ENCODE measurements at regions not wholly inside any gene's neighbourhood (a gene's known extent, or its start where the extent isn't known, plus 50 kb on each side); places are given as distances from the start of the nearest gene placed in this dataset.

DNA sequence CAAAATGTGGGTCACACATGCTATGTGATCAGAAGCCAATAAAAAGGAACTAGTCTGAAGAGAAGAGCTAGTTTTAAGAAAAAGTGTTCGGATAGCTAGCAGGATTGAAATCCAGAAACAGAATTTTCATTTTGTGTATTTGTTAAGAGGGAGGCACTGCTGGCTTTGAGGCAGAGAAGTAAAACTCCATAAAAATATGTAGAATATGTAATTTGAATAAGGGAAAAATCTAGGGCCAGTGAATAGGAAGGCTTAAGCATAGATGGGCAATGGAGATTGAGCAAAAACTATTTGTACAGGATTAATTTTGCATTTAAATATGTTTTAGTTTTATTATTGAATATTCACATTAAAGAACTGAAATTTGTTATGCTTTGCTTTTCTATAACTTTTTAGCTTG is 399.9 kb upstream of the PITX2 start:
- no peak overlapping the region for H3K27ac Mint-ChIP-seq
- no peaks in the 10 kb centered on the region for H3K9me3 Mint-ChIP-seq
- no peaks in the 10 kb centered on the region for H3K4me1 Mint-ChIP-seq (ENCODE audit: unreplicated experiment)
- TF ChIP-seq, protein P1, sequence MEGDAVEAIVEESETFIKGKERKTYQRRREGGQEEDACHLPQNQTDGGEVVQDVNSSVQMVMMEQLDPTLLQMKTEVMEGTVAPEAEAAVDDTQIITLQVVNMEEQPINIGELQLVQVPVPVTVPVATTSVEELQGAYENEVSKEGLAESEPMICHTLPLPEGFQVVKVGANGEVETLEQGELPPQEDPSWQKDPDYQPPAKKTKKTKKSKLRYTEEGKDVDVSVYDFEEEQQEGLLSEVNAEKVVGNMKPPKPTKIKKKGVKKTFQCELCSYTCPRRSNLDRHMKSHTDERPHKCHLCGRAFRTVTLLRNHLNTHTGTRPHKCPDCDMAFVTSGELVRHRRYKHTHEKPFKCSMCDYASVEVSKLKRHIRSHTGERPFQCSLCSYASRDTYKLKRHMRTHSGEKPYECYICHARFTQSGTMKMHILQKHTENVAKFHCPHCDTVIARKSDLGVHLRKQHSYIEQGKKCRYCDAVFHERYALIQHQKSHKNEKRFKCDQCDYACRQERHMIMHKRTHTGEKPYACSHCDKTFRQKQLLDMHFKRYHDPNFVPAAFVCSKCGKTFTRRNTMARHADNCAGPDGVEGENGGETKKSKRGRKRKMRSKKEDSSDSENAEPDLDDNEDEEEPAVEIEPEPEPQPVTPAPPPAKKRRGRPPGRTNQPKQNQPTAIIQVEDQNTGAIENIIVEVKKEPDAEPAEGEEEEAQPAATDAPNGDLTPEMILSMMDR (conservative IDR thresholded peaks at IDR 0.05): no peak
- DNase-seq (ENCODE audit: extremely low spot score, unreplicated experiment): no peak
- H3K36me3 Mint-ChIP-seq: no peaks in the 10 kb centered on the region
- no peaks in the 10 kb centered on the region for H3K27me3 Mint-ChIP-seq
- H3K4me3 Mint-ChIP-seq: no peak overlapping the region

DNA sequence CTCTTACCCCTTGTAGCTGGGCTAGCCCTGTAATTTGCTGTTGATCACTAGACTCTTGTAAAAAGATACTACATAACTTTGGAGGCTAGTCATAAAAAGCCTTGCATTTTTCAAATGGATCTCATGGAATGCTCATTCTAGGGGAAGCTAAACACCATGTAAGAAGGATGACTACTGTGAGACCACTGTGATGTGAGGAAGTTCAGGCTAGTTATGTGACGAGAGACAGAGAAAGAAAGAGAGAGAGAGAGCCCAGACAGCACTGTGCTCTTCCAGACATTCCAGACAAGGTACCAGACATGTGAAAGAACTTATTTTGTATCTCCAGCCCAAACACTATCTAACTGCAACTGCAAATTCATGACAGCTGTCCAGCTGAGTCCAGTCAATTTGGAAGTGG is 404.6 kb upstream of the PITX2 start:
- H3K4me1 Mint-ChIP-seq (ENCODE audit: unreplicated experiment): no peaks in the 10 kb centered on the region
- H3K9me3 Mint-ChIP-seq: peaks cover 8% of the 10 kb centered on the region
- TF ChIP-seq, protein P1 (conservative IDR thresholded peaks at IDR 0.05): no peak
- no peaks in the 10 kb centered on the region for H3K27me3 Mint-ChIP-seq
- H3K36me3 Mint-ChIP-seq: no peaks in the 10 kb centered on the region
- no peak overlapping the region for H3K27ac Mint-ChIP-seq
- H3K4me3 Mint-ChIP-seq: no peak overlapping the region
- DNase-seq (ENCODE audit: extremely low spot score, unreplicated experiment): no peak

DNA sequence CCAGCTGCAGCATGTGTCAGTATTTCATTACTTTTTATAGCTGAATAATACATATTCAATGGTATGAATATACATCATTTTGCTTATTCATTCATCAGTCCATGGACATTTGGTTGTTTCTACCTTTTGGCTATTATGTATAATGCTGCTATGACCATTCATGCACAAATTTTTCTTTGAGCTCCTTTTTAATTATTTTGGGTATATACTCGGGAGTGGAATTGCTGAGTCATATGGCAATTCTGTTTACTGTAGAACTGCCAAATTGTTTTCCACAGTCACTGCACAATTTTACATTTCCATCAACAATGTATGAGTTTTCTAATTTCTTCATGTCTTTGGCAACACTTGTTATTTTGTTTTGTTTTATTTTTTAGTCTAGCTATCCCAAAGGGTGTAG is 405.9 kb upstream of the PITX2 start:
- Mint-ChIP-seq H3K27ac (no peak overlapping the region), H3K4me1 (ENCODE audit: unreplicated experiment) (no peaks in the 10 kb centered on the region), H3K27me3 (no peaks in the 10 kb centered on the region), H3K4me3 (no peak overlapping the region), H3K9me3 (peaks cover 8% of the 10 kb centered on the region), H3K36me3 (no peaks in the 10 kb centered on the region)
- no peak for DNase-seq (ENCODE audit: extremely low spot score, unreplicated experiment)
- TF ChIP-seq, protein P1 (conservative IDR thresholded peaks at IDR 0.05): no peak

DNA sequence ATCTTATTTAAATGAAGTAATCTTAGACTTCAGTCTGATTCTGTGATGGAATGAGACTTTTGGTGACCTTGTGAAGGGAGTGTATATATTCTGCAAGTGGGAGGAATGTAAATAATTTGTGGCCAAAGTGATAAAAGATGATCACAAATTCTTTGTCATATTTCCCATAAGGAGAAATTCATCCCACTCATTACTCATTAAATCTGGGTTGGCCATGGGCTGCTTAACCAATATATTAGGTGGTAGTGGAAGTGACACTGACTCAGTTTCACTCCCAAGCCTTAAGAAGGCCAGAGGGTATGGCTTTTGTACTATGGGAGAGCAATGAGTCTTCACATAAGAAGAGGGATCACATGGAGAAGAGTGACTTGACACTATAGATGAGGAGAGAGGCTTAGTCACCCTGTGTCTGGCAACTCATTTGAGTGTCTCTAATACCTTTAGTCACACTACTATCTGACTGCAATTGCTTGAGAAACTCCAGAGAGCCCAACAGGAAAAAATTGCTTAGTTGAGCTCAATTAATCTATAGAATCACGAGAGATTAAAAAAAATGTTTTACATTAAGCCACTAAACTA is 408.2 kb upstream of the PITX2 start:
- Mint-ChIP-seq H3K27ac (no peak overlapping the region), H3K36me3 (no peaks in the 10 kb centered on the region), H3K27me3 (no peaks in the 10 kb centered on the region), H3K9me3 (peaks cover 8% of the 10 kb centered on the region), H3K4me1 (ENCODE audit: unreplicated experiment) (no peaks in the 10 kb centered on the region), H3K4me3 (no peak overlapping the region)
- TF ChIP-seq, protein P1 (conservative IDR thresholded peaks at IDR 0.05): no peak
- no peak for DNase-seq (ENCODE audit: extremely low spot score, unreplicated experiment)

DNA sequence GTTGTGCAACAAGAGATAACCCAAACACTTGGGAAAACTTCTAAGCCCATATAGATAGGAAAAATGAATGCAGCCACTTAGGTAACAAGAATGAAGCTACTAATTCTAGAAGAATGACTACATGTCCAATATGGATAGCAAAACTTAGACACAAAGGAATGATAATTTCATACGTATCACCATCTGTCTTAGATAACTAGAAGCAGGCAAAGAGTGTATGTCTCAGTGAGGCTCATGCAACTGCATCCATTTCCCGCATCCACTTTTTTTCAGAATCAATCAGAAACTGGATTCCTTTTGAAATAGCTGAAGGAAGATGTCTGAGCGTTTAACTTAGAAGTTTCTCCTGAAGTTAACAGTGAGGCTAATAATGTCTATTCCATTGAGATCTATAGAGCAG is 408.7 kb upstream of the PITX2 start:
- Mint-ChIP-seq H3K27ac (no peak overlapping the region), H3K4me3 (no peak overlapping the region), H3K9me3 (peaks cover 8% of the 10 kb centered on the region), H3K36me3 (no peaks in the 10 kb centered on the region), H3K4me1 (ENCODE audit: unreplicated experiment) (no peaks in the 10 kb centered on the region), H3K27me3 (no peaks in the 10 kb centered on the region)
- TF ChIP-seq, protein P1 (conservative IDR thresholded peaks at IDR 0.05): no peak
- no peak for DNase-seq (ENCODE audit: extremely low spot score, unreplicated experiment)

Measured in type B pancreatic cell (in vitro differentiated cells).